CD4-positive, alpha-beta T cell treated with Interleukin-15 for 1 hour (primary cell): ENCODE measurements at regions not wholly inside any gene's neighbourhood (a gene's known extent, or its start where the extent isn't known, plus 50 kb on each side); places are given as distances from the start of the nearest gene placed in this dataset.

ENCODE experiments used
- DNase-seq: peaks from one replicate; pipeline ENCODE4 v3.0.0-alpha.2; 2020

DNA sequence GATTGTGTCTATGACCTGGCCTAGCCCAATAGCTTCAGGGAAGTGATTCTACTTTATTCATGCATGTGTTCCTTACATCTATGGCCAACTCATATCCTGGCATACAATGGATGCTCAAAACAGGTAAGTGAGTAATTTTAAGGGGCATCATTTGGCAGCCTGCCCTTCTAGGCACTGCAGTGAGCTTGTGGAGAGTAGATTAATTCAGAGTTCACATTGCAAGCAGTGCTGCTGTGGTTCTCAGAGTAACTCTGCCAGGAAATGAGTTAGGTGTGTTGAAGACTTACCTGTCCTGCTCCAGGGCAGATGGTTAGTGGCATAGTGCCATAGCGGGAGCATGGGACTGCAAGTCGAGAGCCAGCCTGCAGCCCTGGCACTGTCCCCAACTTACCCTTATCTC, 158.0 kb downstream of the SCP2D1 start:
- DNase-seq: no peak

- no peak for DNase-seq
These were observed 158.8 kb downstream of the SCP2D1 start for GRCh38 chr20:18972251-18972876.

GRCh38 chr20:18973529-18974173, 160.1 kb downstream of the SCP2D1 start:
- DNase-seq: no peak

GRCh38 chr20:18974660-18975059, 161.1 kb downstream of the SCP2D1 start:
- DNase-seq: no peak

- DNase-seq: no peak
These were observed 163.9 kb downstream of the SCP2D1 start for GRCh38 chr20:18977441-18977840.

- no peak for DNase-seq
These were observed 164.7 kb downstream of the SCP2D1 start for GRCh38 chr20:18978311-18978710.

- no peak for DNase-seq
These were observed 165.5 kb downstream of the SCP2D1 start for GRCh38 chr20:18979132-18979531.

- DNase-seq: no peak
These were observed 168.5 kb downstream of the SCP2D1 start for GRCh38 chr20:18981962-18982539.

DNA sequence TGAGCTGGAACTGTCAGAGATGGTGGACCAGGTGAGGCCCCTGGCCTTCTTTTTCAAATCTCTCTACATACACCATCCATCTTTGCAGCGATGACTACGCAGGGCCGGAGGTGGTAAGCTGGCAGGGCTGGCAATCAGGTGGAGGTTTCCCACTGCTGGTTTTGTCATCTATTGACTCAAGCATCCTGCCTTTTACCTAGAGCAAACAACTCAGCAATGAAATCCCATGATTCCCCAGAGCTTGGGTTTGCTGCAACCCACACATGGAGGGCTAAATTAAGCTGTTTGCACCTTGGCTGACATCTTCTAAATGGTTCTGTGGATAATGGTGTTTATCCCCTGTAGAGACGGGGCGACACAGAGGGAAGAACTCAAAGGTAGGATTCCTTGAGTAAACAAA, 170.2 kb downstream of the SCP2D1 start:
- DNase-seq: no peak

- DNase-seq: no peak
These were observed 170.9 kb downstream of the SCP2D1 start for GRCh38 chr20:18984238-18985200.

- no peak for DNase-seq
These were observed 172.0 kb downstream of the SCP2D1 start for GRCh38 chr20:18985551-18985950.

GRCh38 chr20:18986146-18986830, 172.7 kb downstream of the SCP2D1 start:
- no peak for DNase-seq

- no peak for DNase-seq
These were observed 173.5 kb downstream of the SCP2D1 start for GRCh38 chr20:18986895-18987580.

DNA sequence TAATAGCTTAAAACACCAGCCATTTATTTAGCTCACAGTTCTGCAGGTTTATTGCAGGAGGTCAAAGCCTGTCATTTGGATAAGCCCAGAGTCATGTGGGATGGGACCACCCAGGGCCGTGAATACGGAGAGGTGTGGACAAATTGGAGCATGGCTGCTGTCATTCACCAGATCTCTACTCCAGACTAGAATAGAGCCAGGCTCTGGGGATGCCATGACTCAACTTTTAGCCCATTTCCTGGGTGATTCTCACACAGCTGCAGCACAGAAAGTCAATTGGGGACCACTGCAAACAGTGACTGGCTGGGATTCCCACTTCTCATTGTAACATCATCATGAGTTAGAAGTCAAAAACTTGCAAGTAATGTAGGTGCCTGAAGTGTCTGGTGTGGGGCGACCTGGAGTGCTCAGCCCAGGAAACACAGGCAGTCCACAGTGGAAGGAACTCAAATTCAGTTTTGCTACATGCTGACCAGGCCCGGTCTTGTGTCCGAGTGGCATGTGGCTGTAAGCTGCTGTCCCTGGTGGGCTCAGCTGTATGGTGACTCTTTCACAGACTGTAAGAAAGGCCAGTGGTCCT, 174.3 kb downstream of the SCP2D1 start:
- no peak for DNase-seq

GRCh38 chr20:18988701-18989100, 175.1 kb downstream of the SCP2D1 start:
- DNase-seq: no peak

DNA sequence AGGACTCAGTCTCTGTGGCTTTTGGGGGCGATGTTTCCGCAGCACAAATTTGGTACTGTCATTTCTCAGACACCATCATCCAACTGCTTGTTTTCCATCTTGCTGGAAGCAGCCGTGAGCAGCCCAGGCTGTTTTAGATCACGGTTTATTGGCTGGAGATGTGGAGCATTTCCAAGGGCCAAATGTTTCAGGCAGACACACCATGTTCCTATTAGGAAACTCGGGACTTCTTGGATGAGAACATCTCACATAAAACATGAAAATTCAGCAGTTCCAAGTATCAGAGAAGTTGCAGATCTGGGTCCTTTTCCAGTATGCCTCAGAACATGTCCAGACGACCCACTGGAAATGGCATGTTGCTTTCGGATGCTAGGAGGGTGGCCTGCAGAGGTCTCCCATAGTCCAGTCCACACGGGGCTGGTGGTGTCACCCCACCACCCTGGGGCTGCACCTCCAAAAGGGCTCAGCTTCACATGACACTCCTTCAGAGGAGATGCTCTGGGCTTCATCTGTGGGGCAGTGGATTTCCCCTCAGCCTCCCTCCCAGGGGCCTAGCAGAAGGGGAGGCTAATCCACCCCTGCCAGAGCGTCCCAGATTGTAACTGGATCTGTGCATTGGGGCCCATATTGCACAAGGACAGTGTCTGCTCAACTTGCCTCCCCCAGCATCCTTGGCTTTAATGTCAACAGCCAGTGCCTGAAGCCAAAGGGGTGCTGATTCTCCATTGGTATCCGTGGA, 176.3 kb downstream of the SCP2D1 start:
- no peak for DNase-seq

GRCh38 chr20:18991012-18991411, 177.4 kb downstream of the SCP2D1 start:
- DNase-seq: no peak

- no peak for DNase-seq
These were observed 178.8 kb downstream of the SCP2D1 start for GRCh38 chr20:18992418-18992817.

GRCh38 chr20:18995455-18995854, 181.9 kb downstream of the SCP2D1 start:
- DNase-seq: no peak

GRCh38 chr20:18999086-18999485, 185.5 kb downstream of the SCP2D1 start:
- no peak for DNase-seq

- DNase-seq: no peak
These were observed 186.5 kb downstream of the SCP2D1 start for GRCh38 chr20:19000078-19000477.
